Stimulated activated CD8-positive, alpha-beta memory T cell treated with anti-CD3 and anti-CD28 coated beads, Interleukin-4, amount 100 ng/mL, for 4 hours (primary cell): ENCODE measurements at regions not wholly inside any gene's neighbourhood (a gene's known extent, or its start where the extent isn't known, plus 50 kb on each side); places are given as distances from the start of the nearest gene placed in this dataset.
"Not testable (repeated sequence)": the region's sequence is repeated elsewhere in the genome, so short reads cannot be mapped to it uniquely, and the experiment has no call there.

Experiments used
- DNase-seq, 2 donors: peaks; one replicate each; pipeline ENCODE4 v3.0.0-alpha.2; 2020; ENCODE audit warnings: low read depth in 2 of 2, low spot score in 1 of 2

DNA sequence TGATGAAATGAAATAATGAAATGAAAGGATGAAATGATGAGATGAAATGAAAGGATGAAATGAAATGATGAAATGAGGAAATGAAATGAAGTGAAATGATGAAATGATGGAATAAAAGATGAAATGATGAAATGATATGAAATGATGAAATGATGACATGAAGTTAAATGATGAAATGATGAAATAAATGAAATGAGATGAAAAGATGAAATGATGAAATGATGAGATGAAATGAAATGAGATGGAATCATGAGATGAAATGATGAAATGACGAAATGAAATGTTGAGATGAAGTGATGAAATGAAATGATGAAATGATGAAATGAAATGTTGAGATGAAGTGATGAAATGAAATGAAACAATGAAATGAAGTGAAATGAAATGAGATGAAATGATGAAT, 638.3 kb downstream of the GOLGA6L6 start:
- not testable (repeated sequence) for DNase-seq

DNA sequence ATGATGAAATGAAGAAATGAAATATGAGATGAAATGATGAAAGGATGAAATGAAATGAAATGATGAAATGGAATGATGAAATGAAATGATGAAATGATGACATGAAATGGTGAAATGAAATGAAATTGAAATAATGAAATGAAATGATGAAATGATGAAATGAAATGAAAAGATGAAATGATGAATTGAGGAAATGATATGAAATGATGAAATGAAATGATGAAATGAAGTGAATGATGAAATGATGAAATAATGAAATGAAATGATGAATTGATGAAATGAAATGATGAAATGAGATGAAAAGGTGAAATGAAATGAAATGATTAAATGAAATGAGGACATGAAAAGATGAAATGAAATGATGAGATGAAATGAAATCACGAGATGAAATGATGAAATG, 639.2 kb downstream of the GOLGA6L6 start:
- not testable (repeated sequence) for DNase-seq

DNA sequence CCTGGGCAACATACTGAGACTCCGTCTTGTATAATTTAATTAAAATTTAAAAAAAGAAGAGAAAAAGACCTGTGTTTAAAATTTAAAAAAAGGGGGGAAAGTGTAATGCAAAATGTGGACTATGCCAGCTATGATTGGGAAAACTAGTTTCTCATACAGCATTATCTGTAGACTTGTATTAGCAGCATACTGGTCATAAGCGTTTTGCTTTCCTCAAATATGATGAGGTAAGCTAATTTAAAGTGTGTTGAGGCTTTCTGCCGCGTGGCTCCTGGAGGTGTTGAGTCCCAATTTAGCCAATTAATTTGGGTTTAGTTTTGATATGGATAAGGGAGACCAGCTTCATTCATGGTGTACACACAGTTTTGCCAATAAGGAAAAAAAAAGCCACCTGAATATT, 640.2 kb downstream of the GOLGA6L6 start:
- not testable (repeated sequence) for DNase-seq

DNA sequence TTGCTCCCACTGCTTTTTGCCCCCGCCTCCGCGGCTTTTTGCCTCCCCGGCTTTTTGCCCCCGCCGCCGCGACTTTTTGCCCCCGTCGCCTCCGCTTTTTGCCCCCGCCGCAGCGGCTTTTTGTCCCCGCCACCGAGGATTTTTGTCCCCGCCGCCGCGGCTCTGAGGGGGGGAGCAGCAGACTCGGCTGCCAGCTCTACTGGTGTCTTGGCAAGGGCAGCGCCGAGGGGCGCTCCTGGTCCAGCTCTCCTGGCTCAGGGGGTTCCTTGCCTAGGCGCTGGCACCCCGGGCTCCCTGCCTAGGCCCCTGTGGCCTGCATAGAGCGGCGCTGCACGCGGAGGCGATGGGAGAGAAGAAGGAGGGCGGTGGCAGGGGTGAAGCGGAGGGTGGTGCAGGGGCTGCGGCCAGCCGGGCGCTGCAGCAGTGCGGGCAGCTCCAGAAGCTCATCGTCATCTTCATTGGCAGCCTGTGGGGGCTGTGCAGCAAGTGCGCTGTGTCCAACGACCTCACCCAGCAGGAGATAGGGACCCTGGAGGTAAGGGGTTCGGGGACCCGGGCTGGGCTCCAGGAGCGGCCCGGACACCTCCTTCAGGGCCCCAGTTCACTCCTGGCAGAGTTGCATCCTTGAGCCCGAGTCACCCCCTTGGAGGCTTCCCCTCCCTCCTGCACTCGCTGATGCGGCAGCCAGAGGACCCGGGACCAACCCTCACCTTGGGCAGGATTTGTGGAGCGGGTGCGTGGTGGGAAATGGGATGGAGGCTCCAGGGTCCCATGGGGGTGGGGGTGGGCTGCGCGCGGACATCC, 642.4 kb downstream of the GOLGA6L6 start:
- DNase-seq = no peak

DNA sequence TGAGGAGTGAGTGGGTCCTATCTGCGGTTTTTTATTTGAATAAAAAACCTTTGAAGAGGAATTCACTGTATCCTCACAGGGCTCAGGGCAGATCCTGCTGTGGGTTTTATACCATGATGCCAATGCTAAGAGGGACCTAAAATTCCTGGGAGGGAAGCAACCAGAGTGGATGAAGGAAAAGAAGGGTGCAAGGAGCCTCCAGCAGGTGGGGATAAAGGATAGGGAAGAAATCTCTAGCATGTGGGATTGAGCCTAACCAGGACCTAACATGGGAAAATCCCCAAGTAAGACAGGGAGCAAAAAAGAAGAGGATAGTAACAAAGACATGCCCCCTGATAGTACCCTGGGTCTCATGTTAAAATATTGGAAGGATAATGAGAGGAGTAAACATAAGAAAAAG, 652.8 kb downstream of the GOLGA6L6 start:
- not testable (repeated sequence) for DNase-seq

DNA sequence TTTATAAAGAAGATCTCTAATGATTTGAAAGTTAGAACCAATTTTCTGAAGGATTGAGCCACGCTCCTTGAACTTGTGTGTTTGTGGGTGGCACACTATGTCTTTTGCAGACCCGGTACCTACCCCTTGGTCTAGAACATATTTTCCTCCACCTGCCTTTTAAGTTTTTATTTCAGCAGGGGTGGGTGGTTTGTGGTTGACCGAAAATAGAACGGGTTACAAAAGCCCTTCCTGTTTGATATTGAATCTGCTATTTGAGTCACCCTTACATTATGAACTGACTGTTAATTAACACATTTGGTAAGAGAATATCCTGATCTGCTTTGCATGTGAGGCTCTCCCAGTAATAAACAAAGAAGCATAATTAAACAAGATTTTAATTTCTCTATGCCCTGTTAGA, 697.5 kb downstream of the GOLGA6L6 start:
- DNase-seq = not testable (repeated sequence)
